H9 (cell line): ENCODE measurements at regions not wholly inside any gene's neighbourhood (a gene's known extent, or its start where the extent isn't known, plus 50 kb on each side); places are given as distances from the start of the nearest gene placed in this dataset.

ENCODE experiments used
- DNase-seq: peaks from one replicate; pipeline ENCODE4 v3.0.0-alpha.2; 2017
- H2AFZ ChIP-seq: one replicate; pipeline ENCODE4 v1.6.1; 2013; ENCODE audit warnings: mild to moderate bottlenecking, low read length, control low read depth, moderate library complexity
- H2AK5ac ChIP-seq: 2 replicates; pipeline ENCODE4 v1.6.1; 2013; ENCODE audit warnings: low read length, control low read depth, mixed read lengths; ENCODE audit not compliant: insufficient read length
- H2BK120ac ChIP-seq: one replicate; pipeline ENCODE4 v1.6.1; 2013; ENCODE audit warnings: low read depth, mild to moderate bottlenecking, low read length, control low read depth, inconsistent platforms; ENCODE audit not compliant: poor library complexity, severe bottlenecking
- H2BK12ac ChIP-seq: 2 replicates; pipeline ENCODE4 v1.6.1; 2013; ENCODE audit warnings: low read length, control low read depth, mixed read lengths, low read depth; ENCODE audit not compliant: insufficient read length
- H2BK15ac ChIP-seq: 2 replicates; pipeline ENCODE4 v1.6.1; 2013; ENCODE audit warnings: low read depth, low read length, control low read depth
- H2BK20ac ChIP-seq: one replicate; pipeline ENCODE4 v1.6.1; 2013; ENCODE audit warnings: low read depth, mild to moderate bottlenecking, low read length, control low read depth, inconsistent platforms; ENCODE audit not compliant: poor library complexity, severe bottlenecking
- H2BK5ac ChIP-seq: 2 replicates; pipeline ENCODE4 v1.6.1; 2013; ENCODE audit warnings: low read length, control low read depth, mixed read lengths; ENCODE audit not compliant: insufficient read length
- H3K14ac ChIP-seq: 2 replicates; pipeline ENCODE4 v1.6.1; 2013; ENCODE audit warnings: low read length, control low read depth; ENCODE audit not compliant: insufficient read depth
- H3K18ac ChIP-seq: 2 replicates; pipeline ENCODE4 v1.6.1; 2013; ENCODE audit warnings: low read depth, mild to moderate bottlenecking, mixed read lengths, low read length, control low read depth; ENCODE audit not compliant: insufficient read length
- H3K23ac ChIP-seq: 2 replicates; pipeline ENCODE4 v1.6.1; 2013; ENCODE audit warnings: low read length, control low read depth, mixed read lengths, low read depth; ENCODE audit not compliant: insufficient read length
- H3K23me2 ChIP-seq: 2 replicates; pipeline ENCODE4 v1.6.1; 2013; ENCODE audit warnings: low read depth, mild to moderate bottlenecking, mixed read lengths, low read length, control low read depth; ENCODE audit not compliant: insufficient read length, poor library complexity, severe bottlenecking
- H3K27ac ChIP-seq: 2 replicates; pipeline ENCODE4 v1.5.1; 2013; ENCODE audit warnings: low read length, control low read depth, mixed read lengths, low read depth; ENCODE audit not compliant: insufficient read length
- H3K27me3 ChIP-seq: 2 replicates; pipeline ENCODE4 v1.6.1; 2013; ENCODE audit warnings: low read length, control low read depth, inconsistent platforms; ENCODE audit not compliant: insufficient read depth
- H3K4ac ChIP-seq: 2 replicates; pipeline ENCODE4 v1.6.1; 2013; ENCODE audit warnings: low read depth, mild to moderate bottlenecking, control low read depth, inconsistent platforms, low read length, moderate library complexity
- H3K4me1 ChIP-seq: 2 replicates; pipeline ENCODE4 v1.6.1; 2013; ENCODE audit warnings: low read length, control low read depth, inconsistent platforms; ENCODE audit not compliant: insufficient read depth
- H3K4me2 ChIP-seq: 2 replicates; pipeline ENCODE4 v1.6.1; 2013; ENCODE audit warnings: low read length, control low read depth, mixed read lengths; ENCODE audit not compliant: insufficient read length, insufficient read depth
- H3K56ac ChIP-seq: 2 replicates; pipeline ENCODE4 v1.6.1; 2013; ENCODE audit warnings: low read depth, mild to moderate bottlenecking, mixed read lengths, low read length, control low read depth; ENCODE audit not compliant: insufficient read length
- H3K79me1 ChIP-seq: 2 replicates; pipeline ENCODE4 v1.6.1; 2013; ENCODE audit warnings: low read depth, mild to moderate bottlenecking, moderate library complexity, low read length, control low read depth, inconsistent platforms; ENCODE audit not compliant: insufficient read depth, poor library complexity, severe bottlenecking
- H3K79me2 ChIP-seq: 2 replicates; pipeline ENCODE4 v1.6.1; 2013; ENCODE audit warnings: low read length, control low read depth, inconsistent platforms; ENCODE audit not compliant: insufficient read depth
- H3K9ac ChIP-seq: 2 replicates; pipeline ENCODE4 v1.6.1; 2013; ENCODE audit warnings: low read length, control low read depth, mixed read lengths; ENCODE audit not compliant: insufficient read length; ENCODE audit errors: extremely low read depth
- H3K9me3 ChIP-seq: one replicate; pipeline ENCODE4 v1.6.1; 2013; ENCODE audit warnings: low read depth, low read length, inconsistent platforms; ENCODE audit not compliant: control insufficient read depth
- H3T11ph ChIP-seq: one replicate; pipeline ENCODE4 v1.6.1; 2013; ENCODE audit warnings: mild to moderate bottlenecking, low read length, control low read depth, inconsistent platforms
- H4K20me1 ChIP-seq: one replicate; pipeline ENCODE4 v1.6.1; 2013; ENCODE audit not compliant: control insufficient read depth, insufficient read length, insufficient read depth
- H4K5ac ChIP-seq: 2 replicates; pipeline ENCODE4 v1.6.1; 2013; ENCODE audit warnings: low read depth, mild to moderate bottlenecking, mixed read lengths, low read length, control low read depth; ENCODE audit not compliant: insufficient read length
- H4K8ac ChIP-seq: replicated peaks from 2 replicates; pipeline ENCODE4 v1.6.1; 2013; ENCODE audit warnings: low read length, control low read depth, mixed read lengths, low read depth; ENCODE audit not compliant: insufficient read length
- H4K91ac ChIP-seq: 2 replicates; pipeline ENCODE4 v1.6.1; 2013; ENCODE audit warnings: low read depth, mild to moderate bottlenecking, moderate library complexity, mixed read lengths, low read length, control low read depth; ENCODE audit not compliant: insufficient read length
- H3K27ac Mint-ChIP-seq, 3 experiments: 2 replicates in 2 of 3; 3 replicates in 1 of 3; pipeline ENCODE4 v1.8.0; 2020 to 2021; ENCODE audit warnings: mixed read lengths in 3 of 3, mild to moderate bottlenecking in 1 of 3, moderate library complexity in 1 of 3
- H3K27me3 Mint-ChIP-seq: 2 replicates; pipeline ENCODE4 v1.8.0; 2021; ENCODE audit warnings: low read depth, mild to moderate bottlenecking, moderate library complexity, mixed read lengths
- H3K36me3 Mint-ChIP-seq, 3 experiments: 2 replicates in 2 of 3; 3 replicates in 1 of 3; pipeline ENCODE4 v1.8.0; 2020 to 2021; ENCODE audit warnings: low read depth in 3 of 3, mixed read lengths in 3 of 3; ENCODE audit not compliant: insufficient read depth in 1 of 3
- H3K4me1 Mint-ChIP-seq, 2 experiments: 2 replicates each; pipeline ENCODE4 v1.8.0; 2020; ENCODE audit warnings: mixed read lengths in 2 of 2
- H3K4me3 Mint-ChIP-seq, 2 experiments: 2 replicates in 1 of 2; 3 replicates in 1 of 2; pipeline ENCODE4 v1.8.0; 2020 to 2021; ENCODE audit warnings: mild to moderate bottlenecking in 2 of 2, mixed read lengths in 2 of 2, moderate library complexity in 1 of 2
- H3K9me3 Mint-ChIP-seq, 2 experiments: 2 replicates in 1 of 2; 3 replicates in 1 of 2; pipeline ENCODE4 v1.8.0; 2020; ENCODE audit warnings: mild to moderate bottlenecking in 2 of 2, mixed read lengths in 2 of 2, moderate library complexity in 1 of 2
- WGBS: extraction: QIAGEN DNeasy Blood & Tissue Kit; methylation state at CpG from one replicate; pipeline ENCODE4 v1.1.7; 2013; ENCODE audit warnings: missing lambda C conversion rate, low lambda C conversion rate, mixed read lengths; ENCODE audit not compliant: insufficient read length; ENCODE audit errors: extremely low coverage; 5-methylcytosine and 5-hydroxymethylcytosine counted together
- TF ChIP-seq, protein P1 (sequence below): fragments of 200-600 bp; sonication (generic); conservative IDR thresholded peaks from 3 replicates; pipeline ENCODE4 v1.8.0; 2021; ENCODE audit warnings: antibody characterized with exemption, mild to moderate bottlenecking

DNA sequence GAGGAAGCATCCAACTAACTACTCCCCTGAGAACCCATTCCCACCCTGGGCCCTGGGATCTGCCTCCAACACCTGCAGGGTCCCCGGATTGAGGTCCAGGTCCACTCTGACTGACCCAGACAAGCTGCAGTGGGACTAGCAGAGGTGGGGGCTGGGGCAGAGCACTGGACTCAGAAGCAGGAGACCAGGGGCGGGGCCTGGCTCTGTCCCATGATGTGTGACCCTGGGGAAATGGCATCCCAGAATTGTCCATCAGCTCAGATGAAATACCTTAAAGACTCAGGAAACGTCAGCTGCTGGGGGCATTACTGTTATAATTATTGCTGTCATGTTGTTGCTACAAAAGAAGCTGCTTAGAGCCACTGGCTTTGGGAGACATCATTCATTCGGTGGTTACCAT is 202.4 kb downstream of the C9orf50 start:
- H3K27ac ChIP-seq: no peak overlapping the region
- DNase-seq: no peak

More for the DNA sequence above, 202.4 kb downstream of the C9orf50 start:
- H3K4me2 ChIP-seq: no peak overlapping the region
- H3K27me3 ChIP-seq: no peaks in the 10 kb centered on the region
- no peak overlapping the region for H4K8ac ChIP-seq
- TF ChIP-seq, protein P1, sequence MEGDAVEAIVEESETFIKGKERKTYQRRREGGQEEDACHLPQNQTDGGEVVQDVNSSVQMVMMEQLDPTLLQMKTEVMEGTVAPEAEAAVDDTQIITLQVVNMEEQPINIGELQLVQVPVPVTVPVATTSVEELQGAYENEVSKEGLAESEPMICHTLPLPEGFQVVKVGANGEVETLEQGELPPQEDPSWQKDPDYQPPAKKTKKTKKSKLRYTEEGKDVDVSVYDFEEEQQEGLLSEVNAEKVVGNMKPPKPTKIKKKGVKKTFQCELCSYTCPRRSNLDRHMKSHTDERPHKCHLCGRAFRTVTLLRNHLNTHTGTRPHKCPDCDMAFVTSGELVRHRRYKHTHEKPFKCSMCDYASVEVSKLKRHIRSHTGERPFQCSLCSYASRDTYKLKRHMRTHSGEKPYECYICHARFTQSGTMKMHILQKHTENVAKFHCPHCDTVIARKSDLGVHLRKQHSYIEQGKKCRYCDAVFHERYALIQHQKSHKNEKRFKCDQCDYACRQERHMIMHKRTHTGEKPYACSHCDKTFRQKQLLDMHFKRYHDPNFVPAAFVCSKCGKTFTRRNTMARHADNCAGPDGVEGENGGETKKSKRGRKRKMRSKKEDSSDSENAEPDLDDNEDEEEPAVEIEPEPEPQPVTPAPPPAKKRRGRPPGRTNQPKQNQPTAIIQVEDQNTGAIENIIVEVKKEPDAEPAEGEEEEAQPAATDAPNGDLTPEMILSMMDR: no peak
- Mint-ChIP-seq H3K4me1 (peaks cover 18 to 32% of the 10 kb centered on the region in 2 experiments), H3K27me3 (peaks cover 5% of the 10 kb centered on the region), H3K27ac (no peak overlapping the region), H3K4me3 (no peak overlapping the region), H3K36me3 (no peaks in the 10 kb centered on the region), H3K9me3 (no peaks in the 10 kb centered on the region; a peak in 1 of 5 replicates)
- no peak overlapping the region for H3T11ph ChIP-seq
- no CpG with 5 or more reads among the region's 4 CpGs for WGBS
- no peak overlapping the region for H4K91ac ChIP-seq
- no peak overlapping the region for H3K56ac ChIP-seq
- H2BK120ac ChIP-seq: no peak overlapping the region
- H3K4ac ChIP-seq: no peak overlapping the region
- H3K18ac ChIP-seq: no peak overlapping the region
- no peak overlapping the region for H2BK5ac ChIP-seq
- no peak overlapping the region for H2BK15ac ChIP-seq
- H2BK12ac ChIP-seq: no peak overlapping the region
- no peak overlapping the region for H2BK20ac ChIP-seq
- no peaks in the 10 kb centered on the region for H3K9me3 ChIP-seq
- no peaks in the 10 kb centered on the region for H3K79me2 ChIP-seq
- H3K23ac ChIP-seq: no peak overlapping the region
- H4K5ac ChIP-seq: no peak overlapping the region
- no peaks in the 10 kb centered on the region; the same call in 1 of the 2 replicates for H3K4me1 ChIP-seq
- peaks cover 7% of the 10 kb centered on the region for H3K23me2 ChIP-seq
- H3K14ac ChIP-seq: no peak overlapping the region
- no peaks in the 10 kb centered on the region for H4K20me1 ChIP-seq
- no peak overlapping the region for H2AFZ ChIP-seq
- no peak overlapping the region for H2AK5ac ChIP-seq
- no peak overlapping the region for H3K9ac ChIP-seq
- H3K79me1 ChIP-seq: no peaks in the 10 kb centered on the region
